C4-2B (cell line): ENCODE measurements at regions not wholly inside any gene's neighbourhood (a gene's known extent, or its start where the extent isn't known, plus 50 kb on each side); places are given as distances from the start of the nearest gene placed in this dataset.

Experiments
- H3K27ac ChIP-seq: fragments of 450-650 bp; 2 replicates; pipeline ENCODE4 v1.5.1; 2017
- ZFX ChIP-seq: fragments of 450-650 bp; IDR thresholded peaks from 2 replicates; pipeline ENCODE4 v1.6.1; 2017
- TF ChIP-seq, protein P1 (sequence below): fragments of 450-650 bp; conservative IDR thresholded peaks from 2 replicates; pipeline ENCODE4 v1.5.1; 2017; ENCODE audit warnings: mild to moderate bottlenecking

- H3K27ac ChIP-seq = no peak overlapping the region
- no peak for TF ChIP-seq ZFX
Observed at GRCh38 chr18:37986665-37987064, 421.1 kb upstream of the CELF4 start.

- TF ChIP-seq, protein P1, sequence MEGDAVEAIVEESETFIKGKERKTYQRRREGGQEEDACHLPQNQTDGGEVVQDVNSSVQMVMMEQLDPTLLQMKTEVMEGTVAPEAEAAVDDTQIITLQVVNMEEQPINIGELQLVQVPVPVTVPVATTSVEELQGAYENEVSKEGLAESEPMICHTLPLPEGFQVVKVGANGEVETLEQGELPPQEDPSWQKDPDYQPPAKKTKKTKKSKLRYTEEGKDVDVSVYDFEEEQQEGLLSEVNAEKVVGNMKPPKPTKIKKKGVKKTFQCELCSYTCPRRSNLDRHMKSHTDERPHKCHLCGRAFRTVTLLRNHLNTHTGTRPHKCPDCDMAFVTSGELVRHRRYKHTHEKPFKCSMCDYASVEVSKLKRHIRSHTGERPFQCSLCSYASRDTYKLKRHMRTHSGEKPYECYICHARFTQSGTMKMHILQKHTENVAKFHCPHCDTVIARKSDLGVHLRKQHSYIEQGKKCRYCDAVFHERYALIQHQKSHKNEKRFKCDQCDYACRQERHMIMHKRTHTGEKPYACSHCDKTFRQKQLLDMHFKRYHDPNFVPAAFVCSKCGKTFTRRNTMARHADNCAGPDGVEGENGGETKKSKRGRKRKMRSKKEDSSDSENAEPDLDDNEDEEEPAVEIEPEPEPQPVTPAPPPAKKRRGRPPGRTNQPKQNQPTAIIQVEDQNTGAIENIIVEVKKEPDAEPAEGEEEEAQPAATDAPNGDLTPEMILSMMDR = no peak
- TF ChIP-seq ZFX = no peak
- H3K27ac ChIP-seq = no peak overlapping the region
Observed at GRCh38 chr18:37985126-37985525, 419.5 kb upstream of the CELF4 start.

- H3K27ac ChIP-seq = no peak overlapping the region
- TF ChIP-seq ZFX = no peak
- TF ChIP-seq, protein P1 = no peak
Observed at GRCh38 chr18:37980556-37980955, 415.0 kb upstream of the CELF4 start.

DNA sequence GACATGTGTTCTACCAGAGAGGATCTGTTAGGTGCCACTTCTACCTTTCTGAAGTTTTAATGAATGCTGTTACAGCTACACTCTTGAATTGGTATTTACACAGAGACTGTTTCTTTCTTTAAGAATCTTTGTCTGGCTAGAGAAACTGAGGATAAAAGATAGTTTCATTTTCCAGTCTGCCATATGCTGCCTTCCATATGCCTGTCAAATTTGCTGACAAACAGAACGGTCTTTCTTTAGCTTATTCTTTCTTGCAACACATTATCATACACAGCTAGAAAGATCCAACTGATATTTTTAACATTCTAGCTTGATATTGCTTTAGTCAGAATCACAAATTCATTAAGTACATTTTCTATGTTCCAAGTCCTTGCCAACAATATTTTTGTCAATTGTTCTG lies 409.8 kb upstream of the CELF4 start:
- TF ChIP-seq, protein P1 = no peak
- no peak for TF ChIP-seq ZFX

DNA sequence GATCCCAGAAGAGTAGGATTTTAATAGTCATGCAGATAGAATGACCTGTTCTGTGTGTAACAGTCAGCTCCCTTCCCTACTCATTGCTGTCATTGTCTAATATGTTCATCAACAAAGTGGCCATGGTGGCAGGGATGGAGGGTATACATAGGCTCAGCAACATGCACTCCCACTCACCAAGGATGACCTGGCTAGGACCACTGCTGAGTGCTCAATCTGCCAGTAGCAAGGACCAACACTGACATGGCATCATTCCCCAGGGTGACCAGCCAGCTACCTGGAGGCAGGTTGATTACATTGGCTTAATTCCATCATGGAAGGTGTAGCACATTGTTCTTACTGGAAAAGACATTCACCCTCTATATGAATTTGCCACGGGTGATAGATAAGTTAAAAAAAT lies 401.7 kb upstream of the CELF4 start:
- TF ChIP-seq, protein P1 = no peak
- TF ChIP-seq ZFX = no peak
- H3K27ac ChIP-seq = no peak overlapping the region

More for the DNA sequence above, 409.8 kb upstream of the CELF4 start:
- H3K27ac ChIP-seq = no peak overlapping the region

DNA sequence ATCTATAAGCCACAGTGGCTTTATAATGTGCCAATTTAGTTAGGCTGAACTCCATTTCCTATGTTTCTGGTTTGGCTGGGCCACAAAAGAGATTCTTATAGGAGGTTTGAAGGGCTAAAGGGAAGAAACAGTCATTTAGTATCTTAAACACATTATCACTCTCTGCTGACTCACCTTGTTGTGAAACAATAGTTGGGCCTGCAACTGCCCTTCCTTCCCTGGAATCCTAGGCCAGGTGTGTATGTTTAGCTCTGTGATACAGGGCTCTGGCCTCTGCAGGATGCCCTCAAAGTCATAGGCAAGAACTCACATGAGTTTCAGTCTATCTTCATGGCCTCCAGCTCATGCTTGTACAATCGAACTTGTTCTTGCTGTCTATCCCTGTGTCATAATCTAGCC lies 400.0 kb upstream of the CELF4 start:
- no peak overlapping the region for H3K27ac ChIP-seq
- no peak for TF ChIP-seq ZFX
- TF ChIP-seq, protein P1 = no peak

GRCh38 chr18:37964885-37965571 lies 399.4 kb upstream of the CELF4 start:
- TF ChIP-seq ZFX = no peak

DNA sequence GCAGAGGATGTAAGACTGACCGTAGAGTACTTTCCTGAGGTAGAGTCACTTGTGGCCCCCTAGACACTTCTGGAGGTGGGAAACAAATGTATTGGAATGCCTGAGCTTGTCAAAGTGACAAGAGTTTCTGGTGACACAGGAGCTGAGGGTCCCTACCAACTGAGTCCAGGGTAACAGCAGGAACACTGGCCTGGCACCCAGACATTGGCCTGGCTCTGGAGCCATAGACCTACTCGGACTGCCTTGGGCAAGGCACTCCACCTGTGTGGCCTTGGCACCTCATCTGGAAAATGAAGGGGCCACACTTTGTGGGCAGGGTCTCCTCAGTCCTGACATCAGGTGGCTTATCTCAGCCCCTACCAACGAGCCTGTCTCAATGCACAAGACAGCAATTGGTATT lies 398.2 kb upstream of the CELF4 start:
- TF ChIP-seq, protein P1 = no peak
- no peak for TF ChIP-seq ZFX
- H3K27ac ChIP-seq = no peak overlapping the region

More at GRCh38 chr18:37964885-37965571, 399.4 kb upstream of the CELF4 start:
- H3K27ac ChIP-seq = no peak overlapping the region
